BJ (cell line): ENCODE measurements at regions not wholly inside any gene's neighbourhood (a gene's known extent, or its start where the extent isn't known, plus 50 kb on each side); places are given as distances from the start of the nearest gene placed in this dataset.

Experiments
- CTCF ChIA-PET: fragments of 350-600 bp; formaldehyde crosslinking; extraction: SDS; loops from one replicate; lab custom pipeline; 2021; ENCODE audit warnings: antibody characterized with exemption, inconsistent platforms; lab: Yijun Ruan, JAX
- POLR2A ChIA-PET: fragments of 300-600 bp; sonication (Branson Sonifier 250); formaldehyde crosslinking; extraction: SDS; loops from one replicate; lab custom pipeline; 2021; ENCODE audit warnings: antibody characterized with exemption; lab: Charles Lee
- DNase-seq: peaks from one replicate; pipeline ENCODE4 v3.0.0-alpha.2; 2011; ENCODE audit warnings: low read depth
- H3K27me3 ChIP-seq: 2 replicates; pipeline ENCODE4 v1.6.0; 2011; ENCODE audit warnings: low read length; ENCODE audit not compliant: control insufficient read depth, insufficient read depth
- H3K36me3 ChIP-seq: 2 replicates; pipeline ENCODE4 v1.5.1; 2011; ENCODE audit warnings: low read length; ENCODE audit not compliant: control insufficient read depth, insufficient read depth
- H3K4me3 ChIP-seq: 2 replicates; pipeline ENCODE4 v1.5.1; 2011; ENCODE audit warnings: low read depth, mild to moderate bottlenecking, control low read depth, low read length
- CTCF ChIP-seq: IDR thresholded peaks from 2 replicates; pipeline ENCODE4 v1.5.1; 2011; ENCODE audit warnings: low read depth, mild to moderate bottlenecking, control low read depth, inconsistent platforms, low read length, moderate library complexity; ENCODE audit not compliant: insufficient read depth

- no peak for TF ChIP-seq CTCF
- Histone ChIP-seq H3K4me3 (no peak overlapping the region), H3K27me3 (no peaks in the 10 kb centered on the region), H3K36me3 (no peaks in the 10 kb centered on the region)
- no peak for DNase-seq
- POLR2A ChIA-PET = no interaction called here
- CTCF ChIA-PET = no interaction called here
Measured at GRCh38 chr6:62466607-62467006, 180.6 kb upstream of the KHDRBS2 start.

- H3K36me3 ChIP-seq = no peaks in the 10 kb centered on the region
- H3K27me3 ChIP-seq = no peaks in the 10 kb centered on the region
- H3K4me3 ChIP-seq = no peak overlapping the region
- ChIA-PET CTCF (no interaction called here), POLR2A (no interaction called here)
- DNase-seq = no peak
- no peak for TF ChIP-seq CTCF
Measured at GRCh38 chr6:62465206-62465605, 179.2 kb upstream of the KHDRBS2 start.

GRCh38 chr6:62452586-62452985, 166.6 kb upstream of the KHDRBS2 start:
- Histone ChIP-seq H3K36me3 (no peaks in the 10 kb centered on the region), H3K4me3 (no peak overlapping the region), H3K27me3 (no peaks in the 10 kb centered on the region)
- no peak for TF ChIP-seq CTCF
- ChIA-PET CTCF (no interaction called here), POLR2A (no interaction called here)
- DNase-seq = no peak

- no peaks in the 10 kb centered on the region for H3K27me3 ChIP-seq
- CTCF ChIA-PET = no interaction called here
- no peak overlapping the region for H3K4me3 ChIP-seq
- POLR2A ChIA-PET = no interaction called here
- DNase-seq = no peak
- H3K36me3 ChIP-seq = no peaks in the 10 kb centered on the region
- no peak for TF ChIP-seq CTCF
Measured at GRCh38 chr6:62446647-62447316, 160.8 kb upstream of the KHDRBS2 start.

GRCh38 chr6:62445521-62445920, 159.5 kb upstream of the KHDRBS2 start:
- CTCF ChIA-PET = no interaction called here
- POLR2A ChIA-PET = no interaction called here
- TF ChIP-seq CTCF = no peak
- H3K4me3 ChIP-seq = no peak overlapping the region
- no peaks in the 10 kb centered on the region for H3K27me3 ChIP-seq
- no peak for DNase-seq
- H3K36me3 ChIP-seq = no peaks in the 10 kb centered on the region
